B cell (primary cell): ENCODE measurements at regions not wholly inside any gene's neighbourhood (a gene's known extent, or its start where the extent isn't known, plus 50 kb on each side); places are given as distances from the start of the nearest gene placed in this dataset.

Experiments
- ATAC-seq: fragments of 200-7000 bp; cut with Tn5 transposase; one replicate; pipeline ENCODE4 v1.10.0; 2021; ENCODE audit warnings: low read depth, mild to moderate bottlenecking, moderate number of reproducible peaks, moderate library complexity
- CTCF ChIA-PET: fragments of 350-600 bp; sonication (Branson Sonifier 250); formaldehyde crosslinking; loops from one replicate; lab custom pipeline; 2021; ENCODE audit warnings: antibody characterized with exemption, inconsistent platforms; lab: Charles Lee
- POLR2A ChIA-PET: fragments of 350-600 bp; sonication (Branson Sonifier 250); formaldehyde crosslinking; loops from one replicate; lab custom pipeline; 2021; ENCODE audit warnings: antibody characterized with exemption; lab: Charles Lee
- DNase-seq: peaks from one replicate; pipeline ENCODE4 v3.0.0; 2013
- H2AFZ ChIP-seq: 2 replicates; pipeline ENCODE4 v1.6.1; 2012; ENCODE audit warnings: mild to moderate bottlenecking, low read depth, low read length; ENCODE audit not compliant: insufficient read depth, poor library complexity, severe bottlenecking
- H3K27ac ChIP-seq, 2 donors: 1 replicate in 1 of 2; 2 replicates in 1 of 2; pipeline ENCODE4 v1.5.1; 2012 to 2013; ENCODE audit warnings: low read length in 2 of 2, mild to moderate bottlenecking in 2 of 2, moderate library complexity in 1 of 2
- H3K27me3 ChIP-seq, 4 experiments: fragments of 200-600 bp in 1 of 4; sonication (generic) in 1 of 4; replicated peaks in 1 of 4; 1 replicate in 2 of 4; 2 replicates in 2 of 4; pipeline versions ENCODE4 v1.6.1 to v1.7.0; 2013 to 2016; ENCODE audit warnings: low read length in 3 of 4, mild to moderate bottlenecking in 2 of 4, mixed read lengths in 1 of 4, moderate library complexity in 1 of 4; ENCODE audit not compliant: insufficient read depth in 4 of 4, control insufficient read depth in 3 of 4; ENCODE audit errors: control extremely low read depth in 1 of 4
- H3K36me3 ChIP-seq, 2 experiments: replicated peaks in 1 of 2; 1 replicate in 1 of 2; 2 replicates in 1 of 2; pipeline versions ENCODE4 v1.6.1 to v1.7.1; 2013; ENCODE audit warnings: low read length in 1 of 2; ENCODE audit not compliant: insufficient read depth in 2 of 2, control insufficient read depth in 1 of 2; ENCODE audit errors: control extremely low read depth in 1 of 2, extremely low read depth in 1 of 2
- H3K4me1 ChIP-seq, 2 donors: fragments of 200-600 bp in 1 of 2; sonication (generic) in 1 of 2; 1 replicate in 1 of 2; 2 replicates in 1 of 2; pipeline versions ENCODE4 v1.5.1 to v1.6.1; 2013 to 2017; ENCODE audit warnings: low read length in 2 of 2; ENCODE audit not compliant: control insufficient read depth in 2 of 2, insufficient read depth in 2 of 2
- H3K4me2 ChIP-seq: replicated peaks from 2 replicates; pipeline ENCODE3; 2012; ENCODE audit warnings: mild to moderate bottlenecking, low read depth, low read length; ENCODE audit not compliant: poor library complexity, severe bottlenecking
- H3K4me3 ChIP-seq, 5 experiments: fragments of 200-600 bp in 1 of 5; sonication (generic) in 1 of 5; 1 replicate in 3 of 5; 2 replicates in 2 of 5; pipeline versions ENCODE4 v1.5.1 to v1.7.0; 2011 to 2016; ENCODE audit warnings: low read length in 4 of 5, mild to moderate bottlenecking in 4 of 5, low read depth in 2 of 5, control low read depth in 1 of 5, moderate library complexity in 1 of 5; ENCODE audit not compliant: insufficient read depth in 1 of 5; ENCODE audit errors: control extremely low read depth in 1 of 5, extremely low read depth in 1 of 5
- H3K79me2 ChIP-seq: fragments of 200-600 bp; sonication (generic); one replicate; pipeline ENCODE4 v1.6.0; 2016; ENCODE audit warnings: low read length; ENCODE audit not compliant: control insufficient read depth, insufficient read depth
- H3K9ac ChIP-seq: fragments of 200-600 bp; sonication (generic); 2 replicates; pipeline ENCODE4 v1.6.1; 2017; ENCODE audit warnings: mild to moderate bottlenecking, low read length, moderate library complexity
- H3K9me3 ChIP-seq, 3 donors: one replicate each; pipeline versions ENCODE4 v1.6.1 to v1.7.1; 2013; ENCODE audit warnings: low read length in 2 of 3; ENCODE audit not compliant: control insufficient read depth in 2 of 3, insufficient read depth in 1 of 3; ENCODE audit errors: control extremely low read depth in 1 of 3
- H4K20me1 ChIP-seq: 2 replicates; pipeline ENCODE4 v1.6.0; 2012; ENCODE audit warnings: mild to moderate bottlenecking, low read length; ENCODE audit not compliant: insufficient read depth, control insufficient read depth, poor library complexity, severe bottlenecking
- H3K27ac Mint-ChIP-seq: one replicate; pipeline ENCODE4 v1.8.0; 2021; ENCODE audit warnings: mixed read lengths
- H3K27me3 Mint-ChIP-seq: one replicate; pipeline ENCODE4 v1.8.0; 2021; ENCODE audit warnings: mixed read lengths
- H3K4me1 Mint-ChIP-seq: one replicate; pipeline ENCODE4 v1.8.0; 2021; ENCODE audit warnings: mixed read lengths
- H3K4me3 Mint-ChIP-seq: one replicate; pipeline ENCODE4 v1.8.0; 2021; ENCODE audit warnings: mixed read lengths
- H3K9me3 Mint-ChIP-seq: one replicate; pipeline ENCODE4 v1.8.0; 2022; ENCODE audit warnings: mixed read lengths; ENCODE audit not compliant: insufficient read depth
- EZH2 ChIP-seq: IDR thresholded peaks from 2 replicates; pipeline ENCODE4 v1.6.1; 2012; ENCODE audit warnings: borderline replicate concordance, low read depth, mild to moderate bottlenecking, moderate library complexity, low read length; ENCODE audit not compliant: insufficient read depth, poor library complexity, severe bottlenecking
- WGBS: methylation state at CpG from one replicate; pipeline ENCODE4 v1.1.5; 2013; ENCODE audit warnings: missing lambda C conversion rate; ENCODE audit not compliant: insufficient coverage; 5-methylcytosine and 5-hydroxymethylcytosine counted together
- intact Hi-C: fragments of 100-400 bp; cut with micrococcal nuclease; formaldehyde crosslinking; loops from one replicate; pipeline ENCODE4 v1.10.0; 2022
- TF ChIP-seq, protein P1 (sequence below): fragments of 200-600 bp; IDR thresholded peaks from one replicate; pipeline ENCODE4 v1.8.0; 2022; ENCODE audit warnings: antibody characterized with exemption, mild to moderate bottlenecking

DNA sequence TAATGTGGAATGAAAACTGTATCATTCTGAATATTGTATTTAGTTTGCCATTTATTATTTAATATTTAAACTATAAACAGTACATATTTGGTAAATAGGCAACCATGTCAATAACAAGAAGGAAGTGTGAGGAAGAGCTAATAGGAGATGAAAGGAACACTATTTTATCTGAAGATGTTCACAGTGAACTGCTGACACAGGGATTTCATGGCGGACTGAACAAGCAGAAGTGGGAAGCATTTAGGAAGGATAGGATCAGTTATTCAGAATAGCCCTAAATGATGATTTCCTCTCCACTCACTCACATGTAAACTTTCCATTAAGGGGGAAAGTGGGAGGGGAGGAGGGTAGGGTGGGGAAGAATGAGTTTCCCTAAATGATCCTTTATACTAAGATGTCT, 682.4 kb downstream of the TOX3 start:
- Histone ChIP-seq H3K9ac (no peak overlapping the region), H3K4me1 (no peaks in the 10 kb centered on the region), H3K79me2 (no peaks in the 10 kb centered on the region), H2AFZ (no peak overlapping the region), H3K4me3 (no peak overlapping the region), H3K9me3 (peaks cover 0 to 4% (median 0%) of the 10 kb centered on the region in 3 donors), H3K4me2 (no peak overlapping the region), H4K20me1 (no peaks in the 10 kb centered on the region), H3K27me3 (no peaks in the 10 kb centered on the region), H3K36me3 (no peaks in the 10 kb centered on the region), H3K27ac (no peak overlapping the region)
- DNase-seq: no peak
- ChIA-PET CTCF (no interaction called here), POLR2A (no interaction called here)
- ATAC-seq: no peak
- H3K9me3 Mint-ChIP-seq: peaks cover 2% of the 10 kb centered on the region
- H3K4me1 Mint-ChIP-seq: no peaks in the 10 kb centered on the region
- TF ChIP-seq EZH2: no peak
- TF ChIP-seq, protein P1, sequence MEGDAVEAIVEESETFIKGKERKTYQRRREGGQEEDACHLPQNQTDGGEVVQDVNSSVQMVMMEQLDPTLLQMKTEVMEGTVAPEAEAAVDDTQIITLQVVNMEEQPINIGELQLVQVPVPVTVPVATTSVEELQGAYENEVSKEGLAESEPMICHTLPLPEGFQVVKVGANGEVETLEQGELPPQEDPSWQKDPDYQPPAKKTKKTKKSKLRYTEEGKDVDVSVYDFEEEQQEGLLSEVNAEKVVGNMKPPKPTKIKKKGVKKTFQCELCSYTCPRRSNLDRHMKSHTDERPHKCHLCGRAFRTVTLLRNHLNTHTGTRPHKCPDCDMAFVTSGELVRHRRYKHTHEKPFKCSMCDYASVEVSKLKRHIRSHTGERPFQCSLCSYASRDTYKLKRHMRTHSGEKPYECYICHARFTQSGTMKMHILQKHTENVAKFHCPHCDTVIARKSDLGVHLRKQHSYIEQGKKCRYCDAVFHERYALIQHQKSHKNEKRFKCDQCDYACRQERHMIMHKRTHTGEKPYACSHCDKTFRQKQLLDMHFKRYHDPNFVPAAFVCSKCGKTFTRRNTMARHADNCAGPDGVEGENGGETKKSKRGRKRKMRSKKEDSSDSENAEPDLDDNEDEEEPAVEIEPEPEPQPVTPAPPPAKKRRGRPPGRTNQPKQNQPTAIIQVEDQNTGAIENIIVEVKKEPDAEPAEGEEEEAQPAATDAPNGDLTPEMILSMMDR: no peak
- no peak overlapping the region for H3K4me3 Mint-ChIP-seq
- no peaks in the 10 kb centered on the region for H3K27me3 Mint-ChIP-seq
- no CpG with 5 or more reads among the region's 1 CpG for WGBS
- no peak overlapping the region for H3K27ac Mint-ChIP-seq
- intact Hi-C loops: no loop called here

DNA sequence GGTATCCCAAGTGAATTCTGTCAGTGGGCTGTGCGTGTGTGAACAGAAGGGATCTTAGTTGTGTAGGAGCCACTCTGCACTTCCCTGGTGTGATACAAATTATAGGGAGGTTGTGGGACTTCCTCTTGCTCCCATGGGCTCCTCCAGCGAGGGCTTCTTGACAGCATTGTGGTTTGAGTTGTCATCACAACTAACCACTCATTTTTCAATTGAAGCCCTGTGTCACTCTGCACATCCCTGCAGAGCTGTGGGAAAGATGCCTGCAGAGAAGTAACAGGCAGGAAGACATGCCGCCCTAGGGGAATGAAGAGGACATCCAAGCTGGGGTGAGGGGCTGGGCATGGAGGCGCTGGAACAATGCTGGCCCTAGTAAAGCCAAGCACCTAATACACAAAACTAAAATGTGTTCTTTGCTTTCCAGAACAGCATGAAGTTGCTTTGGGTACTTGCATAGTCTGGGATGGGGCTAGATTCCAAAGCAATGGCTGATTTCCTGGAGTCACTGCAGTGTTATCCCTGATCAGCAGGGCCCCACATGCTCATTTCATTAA, 692.5 kb downstream of the TOX3 start:
- POLR2A ChIA-PET: no interaction called here
- Histone ChIP-seq H3K9ac (no peak overlapping the region), H3K27me3 (no peaks in the 10 kb centered on the region), H3K27ac (no peak overlapping the region), H2AFZ (no peak overlapping the region), H3K4me1 (no peaks in the 10 kb centered on the region), H3K79me2 (no peaks in the 10 kb centered on the region), H3K9me3 (peaks cover 0 to 4% (median 0%) of the 10 kb centered on the region in 3 donors), H3K4me2 (no peak overlapping the region), H3K4me3 (no peak overlapping the region), H3K36me3 (no peaks in the 10 kb centered on the region), H4K20me1 (no peaks in the 10 kb centered on the region)
- no peaks in the 10 kb centered on the region for H3K9me3 Mint-ChIP-seq
- no peak for TF ChIP-seq EZH2
- TF ChIP-seq, protein P1: no peak
- WGBS: 90% methylated on average over 2 of the region's 4 CpGs
- no peak overlapping the region for H3K4me3 Mint-ChIP-seq
- H3K4me1 Mint-ChIP-seq: no peaks in the 10 kb centered on the region
- intact Hi-C loops: loop anchor here (10.0 kb wide), 1 partner anchor 60 kb away; no protein-coding TSS in a partner anchor
- no peak overlapping the region for H3K27ac Mint-ChIP-seq
- ATAC-seq: no peak
- CTCF ChIA-PET: no interaction called here
- DNase-seq: no peak
- H3K27me3 Mint-ChIP-seq: no peaks in the 10 kb centered on the region
